NCI-H82 treated with DMSO at 0.1 percent for 48 hours (cell line): ENCODE measurements at regions not wholly inside any gene's neighbourhood (a gene's known extent, or its start where the extent isn't known, plus 50 kb on each side); places are given as distances from the start of the nearest gene placed in this dataset.

Source experiments
- DNase-seq: peaks from one replicate; lab custom pipeline; 2025; ENCODE audit not compliant: unreplicated experiment; lab: John Stamatoyannopoulos, UW

- no peak for DNase-seq
These were observed 219.4 kb downstream of the FOXL1 start for GRCh38 chr16:86797700-86798099.

GRCh38 chr16:86798247-86799041, 220.1 kb downstream of the FOXL1 start:
- DNase-seq, result no peak

GRCh38 chr16:86799367-86799766, 221.0 kb downstream of the FOXL1 start:
- DNase-seq, result no peak

GRCh38 chr16:86800894-86801293, 222.5 kb downstream of the FOXL1 start:
- DNase-seq, result no peak

GRCh38 chr16:86802013-86802412, 223.7 kb downstream of the FOXL1 start:
- DNase-seq, result no peak

- no peak for DNase-seq
These were observed 226.8 kb downstream of the FOXL1 start for GRCh38 chr16:86805188-86805587.

GRCh38 chr16:86806181-86806837, 228.0 kb downstream of the FOXL1 start:
- no peak for DNase-seq

GRCh38 chr16:86806838-86807351, 228.5 kb downstream of the FOXL1 start:
- DNase-seq, result no peak

GRCh38 chr16:86808863-86809444, 230.6 kb downstream of the FOXL1 start:
- DNase-seq, result no peak

- DNase-seq, result no peak
These were observed 231.2 kb downstream of the FOXL1 start for GRCh38 chr16:86809458-86809955.

- DNase-seq, result no peak
These were observed 231.7 kb downstream of the FOXL1 start for GRCh38 chr16:86810062-86810461.

- no peak for DNase-seq
These were observed 234.1 kb downstream of the FOXL1 start for GRCh38 chr16:86812363-86812970.

- no peak for DNase-seq
These were observed 235.9 kb downstream of the FOXL1 start for GRCh38 chr16:86814256-86814655.

GRCh38 chr16:86816930-86817625, 238.7 kb downstream of the FOXL1 start:
- DNase-seq, result no peak

GRCh38 chr16:86818671-86819532, 240.6 kb downstream of the FOXL1 start:
- no peak for DNase-seq

GRCh38 chr16:86819533-86819892, 241.2 kb downstream of the FOXL1 start:
- DNase-seq, result no peak

- no peak for DNase-seq
These were observed 243.5 kb downstream of the FOXL1 start for GRCh38 chr16:86821895-86822294.

- no peak for DNase-seq
These were observed 244.8 kb downstream of the FOXL1 start for GRCh38 chr16:86823125-86823524.

GRCh38 chr16:86823888-86824671, 245.7 kb downstream of the FOXL1 start:
- no peak for DNase-seq
